ENCODE measurements at regions not wholly inside any gene's neighbourhood (a gene's known extent, or its start where the extent isn't known, plus 50 kb on each side); places are given as distances from the start of the nearest gene placed in this dataset.

- CTCF ChIA-PET = no interaction called here
- Mint-ChIP-seq H3K4me1 (ENCODE audit: low read depth) (no peaks in the 10 kb centered on the region), H3K27me3 (no peaks in the 10 kb centered on the region), H3K27ac (no peak overlapping the region), H3K9me3 (no peaks in the 10 kb centered on the region), H3K4me3 (no peak overlapping the region), H3K36me3 (ENCODE audit: low read depth) (no peaks in the 10 kb centered on the region)
- Histone ChIP-seq H3K4me1 (ENCODE audit: insufficient read depth, low read length) (no peaks in the 10 kb centered on the region), H3K9me3 (ENCODE audit: control insufficient read depth in 1 of 2, insufficient read depth in 1 of 2, low read length in 2 of 2) (no peaks in the 10 kb centered on the region), H3K27ac (ENCODE audit: low read depth in 1 of 2, low read length in 2 of 2) (no peak overlapping the region), H3K4me3 (ENCODE audit: low read length) (no peak overlapping the region), H3K27me3 (ENCODE audit: control insufficient read depth in 1 of 2, insufficient read depth in 2 of 2, low read length in 2 of 2) (no peaks in the 10 kb centered on the region), H3K36me3 (ENCODE audit: insufficient read depth, low read length) (no peaks in the 10 kb centered on the region)
- intact Hi-C loops (cut with DNase I, micrococcal nuclease) = no loop called here
- POLR2A ChIA-PET = interaction anchor here (0.6 kb wide), 2 partner anchors 804 to 1270 kb away, joined by 3 read pairs; no protein-coding TSS in a partner anchor
- no peak for TF ChIP-seq CTCF (IDR thresholded peaks at IDR 0.05)
- DNase-seq (no peak), ATAC-seq (ENCODE audit: poor library complexity) (no peak)
These were observed 351.0 kb upstream of the NFIA start for GRCh38 chr1:60731321-60731720.

- CTCF ChIA-PET = no interaction called here
- Histone ChIP-seq H3K27ac (ENCODE audit: low read depth in 1 of 2, low read length in 2 of 2) (no peak overlapping the region), H3K4me1 (ENCODE audit: insufficient read depth, low read length) (no peaks in the 10 kb centered on the region), H3K4me3 (ENCODE audit: low read length) (no peak overlapping the region), H3K9me3 (ENCODE audit: control insufficient read depth in 1 of 2, insufficient read depth in 1 of 2, low read length in 2 of 2) (no peaks in the 10 kb centered on the region), H3K36me3 (ENCODE audit: insufficient read depth, low read length) (no peaks in the 10 kb centered on the region), H3K27me3 (ENCODE audit: control insufficient read depth in 1 of 2, insufficient read depth in 2 of 2, low read length in 2 of 2) (no peaks in the 10 kb centered on the region)
- Mint-ChIP-seq H3K36me3 (ENCODE audit: low read depth) (no peaks in the 10 kb centered on the region), H3K27me3 (no peaks in the 10 kb centered on the region), H3K9me3 (peaks cover 3% of the 10 kb centered on the region), H3K4me1 (ENCODE audit: low read depth) (no peaks in the 10 kb centered on the region), H3K27ac (no peak overlapping the region), H3K4me3 (no peak overlapping the region)
- no peak for ATAC-seq (ENCODE audit: poor library complexity)
- DNase-seq = no peak
- intact Hi-C loops (cut with DNase I, micrococcal nuclease) = no loop called here
- POLR2A ChIA-PET = no interaction called here
- TF ChIP-seq CTCF (IDR thresholded peaks at IDR 0.05) = no peak
These were observed 354.8 kb upstream of the NFIA start for GRCh38 chr1:60727552-60727951.

GRCh38 chr1:60716472-60716871 lies 365.9 kb upstream of the NFIA start:
- Histone ChIP-seq H3K9me3 (ENCODE audit: control insufficient read depth in 1 of 2, insufficient read depth in 1 of 2, low read length in 2 of 2) (peaks cover 0 to 5% of the 10 kb centered on the region in 2 experiments), H3K36me3 (ENCODE audit: insufficient read depth, low read length) (no peaks in the 10 kb centered on the region), H3K4me3 (ENCODE audit: low read length) (no peak overlapping the region), H3K27ac (ENCODE audit: low read depth in 1 of 2, low read length in 2 of 2) (no peak overlapping the region), H3K27me3 (ENCODE audit: control insufficient read depth in 1 of 2, insufficient read depth in 2 of 2, low read length in 2 of 2) (no peaks in the 10 kb centered on the region), H3K4me1 (ENCODE audit: insufficient read depth, low read length) (no peaks in the 10 kb centered on the region)
- DNase-seq = no peak
- no peak overlapping the region for H3K27ac Mint-ChIP-seq
- no peaks in the 10 kb centered on the region for H3K36me3 Mint-ChIP-seq (ENCODE audit: low read depth)
- CTCF ChIA-PET = no interaction called here
- no peak overlapping the region for H3K4me3 Mint-ChIP-seq
- no peaks in the 10 kb centered on the region for H3K4me1 Mint-ChIP-seq (ENCODE audit: low read depth)
- POLR2A ChIA-PET = no interaction called here
- intact Hi-C loops (cut with DNase I, micrococcal nuclease) = no loop called here
- no peaks in the 10 kb centered on the region for H3K27me3 Mint-ChIP-seq
- no peaks in the 10 kb centered on the region for H3K9me3 Mint-ChIP-seq
- no peak for ATAC-seq (ENCODE audit: poor library complexity)
- TF ChIP-seq CTCF (IDR thresholded peaks at IDR 0.05) = no peak

All from CD4-positive, alpha-beta T cell (primary cell).